ENCODE measurements at regions not wholly inside any gene's neighbourhood (a gene's known extent, or its start where the extent isn't known, plus 50 kb on each side); places are given as distances from the start of the nearest gene placed in this dataset.

GRCh38 chr18:42271647-42272414 is 316.8 kb downstream of the PIK3C3 start:
- no peak for DNase-seq

- no peak for DNase-seq
Observed at GRCh38 chr18:42274488-42275137, 319.6 kb downstream of the PIK3C3 start.

DNA sequence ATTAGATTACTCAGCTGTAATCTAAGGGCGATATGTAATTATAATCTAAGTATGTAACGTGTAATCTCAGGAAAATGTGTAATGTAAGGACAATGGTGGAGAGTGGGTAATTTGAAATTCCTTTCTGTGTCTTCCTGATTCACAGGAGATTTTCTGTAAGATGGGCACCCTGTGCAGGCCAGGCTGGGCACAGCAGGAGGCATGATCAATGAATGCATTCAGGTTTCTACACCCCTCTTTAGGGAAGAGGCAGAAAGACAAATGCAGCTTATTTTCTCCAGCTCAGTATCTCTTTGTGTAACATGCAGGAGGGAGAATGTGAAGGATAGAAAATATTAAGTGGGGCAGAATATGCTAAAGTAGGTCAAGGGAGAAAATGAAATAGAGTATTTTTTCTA is 320.1 kb downstream of the PIK3C3 start:
- DNase-seq, result no peak

- DNase-seq, result no peak
Observed at GRCh38 chr18:42275949-42276730, 321.1 kb downstream of the PIK3C3 start.

- DNase-seq, result no peak
Observed at GRCh38 chr18:42281124-42281523, 326.1 kb downstream of the PIK3C3 start.

- no peak for DNase-seq
Observed at GRCh38 chr18:42281851-42282250, 326.8 kb downstream of the PIK3C3 start.

- DNase-seq, result no peak
Observed at GRCh38 chr18:42287047-42287446, 332.0 kb downstream of the PIK3C3 start.

- no peak for DNase-seq
Observed at GRCh38 chr18:42288129-42288528, 333.1 kb downstream of the PIK3C3 start.

- no peak for DNase-seq
Observed at GRCh38 chr18:42289526-42289925, 334.5 kb downstream of the PIK3C3 start.

DNA sequence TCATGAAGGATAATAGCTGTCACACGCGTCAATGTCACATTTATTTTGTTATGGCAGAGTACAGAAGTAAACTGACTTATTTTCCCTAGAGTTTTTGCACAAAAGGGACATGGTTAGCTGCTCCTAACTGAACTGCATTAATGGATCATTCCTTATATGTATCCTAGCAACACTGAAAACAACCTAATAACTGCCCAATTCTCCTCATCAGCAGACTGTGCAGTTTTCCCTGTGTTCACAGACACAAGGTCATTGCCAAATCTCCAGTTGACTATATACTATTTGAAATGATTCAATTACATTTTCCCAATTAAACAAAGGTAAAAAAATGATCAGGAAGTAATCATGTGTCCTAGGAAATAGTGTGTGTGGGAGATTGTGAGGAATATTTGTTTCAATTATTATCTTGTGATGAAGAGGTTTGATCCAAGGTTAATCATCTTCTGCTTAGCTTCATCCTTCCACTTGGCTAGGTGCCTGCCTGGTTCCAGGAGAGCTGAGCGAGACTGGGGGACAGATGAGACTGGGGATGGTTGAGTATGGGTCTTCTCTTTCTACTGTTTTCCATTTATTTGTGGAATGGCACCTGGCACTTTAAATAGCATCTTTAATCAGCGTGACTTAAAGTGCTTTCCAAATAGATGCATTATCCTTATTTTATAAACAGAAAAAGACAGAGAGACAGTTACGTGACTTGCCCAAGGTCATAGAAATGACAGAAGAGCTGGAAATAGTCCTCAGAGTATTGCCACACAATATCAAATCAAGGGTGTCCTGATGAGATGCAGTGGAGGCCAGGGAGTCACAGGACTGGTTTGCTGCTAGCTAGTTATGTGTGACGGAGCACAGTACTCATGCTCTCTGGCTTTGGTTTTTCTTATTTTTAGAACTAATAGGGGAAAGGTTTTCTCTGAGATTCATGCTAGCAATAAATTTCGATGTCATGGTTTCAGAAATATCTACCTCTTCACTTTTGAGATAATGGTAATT is 335.6 kb downstream of the PIK3C3 start:
- DNase-seq, result no peak

DNA sequence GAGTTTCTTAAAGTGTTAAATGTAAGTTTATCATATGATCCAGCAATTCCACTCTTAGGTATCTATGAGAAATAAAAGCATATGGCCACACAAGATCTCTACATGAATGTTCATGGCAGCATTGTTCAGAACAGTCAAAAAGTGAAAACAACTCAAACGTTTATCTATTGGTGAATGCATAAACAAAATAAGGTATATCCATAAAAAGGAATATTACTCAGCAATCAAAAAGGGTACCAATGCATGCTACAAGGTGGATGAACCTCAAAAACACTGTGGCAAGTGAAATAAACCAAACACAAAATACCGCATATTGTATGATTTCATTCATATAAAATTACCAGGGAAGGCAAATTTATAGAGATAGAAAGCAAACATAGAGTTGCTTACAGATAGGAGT is 337.6 kb downstream of the PIK3C3 start:
- DNase-seq, result no peak

DNA sequence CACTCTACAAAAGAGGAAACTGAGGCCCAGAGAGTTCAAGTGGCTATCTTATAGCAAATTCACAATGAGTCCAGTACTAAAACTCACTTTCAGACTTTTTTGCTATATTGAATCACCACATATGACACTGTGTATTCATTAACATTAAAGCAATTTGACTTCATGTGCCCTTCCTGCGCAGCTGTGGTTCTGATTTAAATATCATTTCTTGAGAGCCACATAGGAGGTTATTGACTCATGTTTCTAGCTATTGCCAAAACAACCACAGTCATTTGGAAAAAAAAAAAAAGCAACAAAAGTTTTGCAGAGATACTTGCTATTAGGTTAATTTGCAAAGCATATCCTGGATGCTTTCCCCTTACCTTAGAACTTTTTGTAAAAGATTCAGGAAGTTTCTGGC is 341.2 kb downstream of the PIK3C3 start:
- no peak for DNase-seq

- no peak for DNase-seq
Observed at GRCh38 chr18:42296723-42297122, 341.7 kb downstream of the PIK3C3 start.

DNA sequence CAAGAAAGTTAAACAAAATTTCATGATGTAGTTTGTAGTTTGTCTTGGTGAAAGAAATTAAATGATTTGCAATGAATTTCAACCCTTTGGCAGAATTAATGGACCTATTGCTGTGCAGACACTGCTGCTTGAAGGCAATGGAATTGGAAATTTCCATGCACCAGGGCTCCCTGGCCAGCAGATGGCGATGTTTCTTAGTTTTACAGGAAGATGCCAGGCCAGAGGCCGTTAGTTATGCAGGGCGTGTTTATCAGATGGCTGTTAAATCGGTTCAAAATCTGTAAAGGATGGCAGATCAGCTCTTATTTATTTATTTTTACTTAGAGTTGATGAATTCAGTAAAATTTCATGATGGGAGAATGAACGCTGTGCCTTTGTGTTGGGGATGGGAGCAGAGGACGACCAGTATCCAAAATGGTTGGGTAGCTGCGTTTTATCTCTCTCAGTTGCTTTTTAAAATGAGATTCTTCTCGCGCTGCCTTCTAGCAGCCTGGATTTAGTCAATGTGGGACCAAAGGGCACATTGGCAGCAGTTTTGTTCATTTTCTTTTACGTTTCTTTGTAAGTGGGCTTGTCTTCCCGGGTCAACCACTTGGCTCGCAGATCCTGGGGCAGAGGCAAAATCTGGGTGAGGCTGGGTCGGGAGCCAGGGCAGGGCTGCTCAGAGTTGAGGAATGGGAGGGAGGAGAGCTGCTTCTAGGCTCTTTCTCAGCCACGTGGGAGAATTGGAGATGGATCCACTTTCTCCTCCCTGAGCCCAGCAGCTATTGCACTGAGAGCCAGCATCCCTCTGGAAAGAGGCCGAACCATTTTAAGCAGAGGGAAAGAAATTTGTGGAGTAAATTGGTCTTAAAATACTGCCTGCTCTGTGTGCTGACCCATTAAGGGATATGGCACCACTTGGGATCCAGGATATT is 344.0 kb downstream of the PIK3C3 start:
- peak; percentile 53 for DNase-seq

DNA sequence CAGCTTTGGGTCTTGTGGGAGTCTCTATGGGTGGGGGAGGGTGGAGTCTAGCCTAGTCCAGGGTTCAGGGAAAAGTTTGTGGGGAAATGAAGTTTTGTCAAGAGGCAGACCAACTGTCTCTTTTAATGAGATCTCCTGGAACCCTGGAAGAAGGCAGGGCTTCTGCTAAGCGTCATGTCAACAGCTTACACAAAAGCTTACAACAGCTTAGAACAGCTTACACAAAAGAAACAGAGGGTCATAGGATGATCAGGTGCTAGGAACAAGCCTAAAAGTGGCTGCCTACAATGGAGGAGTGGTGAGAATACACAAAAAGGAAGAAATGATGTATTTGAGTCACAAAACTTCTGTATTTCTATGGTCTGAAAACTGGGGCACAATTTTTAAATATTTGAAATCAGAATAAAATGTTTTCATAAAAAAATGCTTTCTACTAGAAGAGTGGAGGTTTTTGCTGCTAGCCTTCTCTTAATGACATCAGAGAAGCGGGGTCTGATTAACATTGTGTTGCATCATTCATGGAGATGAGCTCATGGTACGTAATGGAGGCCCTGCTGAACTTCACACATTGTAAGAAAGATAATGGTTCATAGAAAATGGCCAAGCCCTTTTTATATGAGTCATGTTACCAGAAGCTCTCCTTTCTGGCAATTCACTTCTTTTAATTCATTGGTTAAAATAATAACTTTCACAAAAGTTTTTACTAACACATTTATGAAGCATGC is 351.0 kb downstream of the PIK3C3 start:
- DNase-seq, result no peak

- no peak for DNase-seq
Observed at GRCh38 chr18:42306594-42306980, 351.6 kb downstream of the PIK3C3 start.

GRCh38 chr18:42310956-42311355 is 355.9 kb downstream of the PIK3C3 start:
- no peak for DNase-seq

- DNase-seq, result no peak
Observed at GRCh38 chr18:42326752-42327151, 371.7 kb downstream of the PIK3C3 start.

- DNase-seq, result no peak
Observed at GRCh38 chr18:42328931-42329330, 373.9 kb downstream of the PIK3C3 start.

DNA sequence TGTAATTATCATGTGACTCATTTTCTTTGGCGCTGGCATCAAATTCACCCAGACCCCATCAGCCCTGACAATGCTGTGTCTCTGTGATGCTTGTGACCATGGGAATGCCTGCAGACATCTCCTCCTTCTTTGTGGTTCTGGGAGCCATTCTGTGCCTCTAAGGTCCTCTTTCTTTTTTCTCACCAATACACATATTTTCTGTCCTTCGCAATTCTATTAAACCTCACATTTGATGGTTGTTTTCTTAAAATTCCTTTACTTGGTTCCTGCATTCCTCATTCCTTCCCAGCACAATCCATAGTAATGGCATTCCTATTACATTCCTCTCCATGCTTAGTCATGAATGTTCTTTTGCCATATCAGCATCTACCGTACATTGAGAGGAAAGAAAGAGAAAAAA is 375.3 kb downstream of the PIK3C3 start:
- DNase-seq, result no peak

- DNase-seq, result no peak
Observed at GRCh38 chr18:42333558-42333957, 378.5 kb downstream of the PIK3C3 start.
